HEK293 (cell line): ENCODE measurements at regions not wholly inside any gene's neighbourhood (a gene's known extent, or its start where the extent isn't known, plus 50 kb on each side); places are given as distances from the start of the nearest gene placed in this dataset.

Experiments used
- TF ChIP-seq, protein P1 (sequence below): fragments of 450-650 bp; formaldehyde crosslinking; IDR thresholded peaks from 2 replicates; pipeline ENCODE4 v1.5.1; 2016; ENCODE audit warnings: missing biosample characterization, missing genetic modification characterization
- TF ChIP-seq, protein P2 (sequence below): fragments of 450-650 bp; formaldehyde crosslinking; IDR thresholded peaks from 2 replicates; pipeline ENCODE4 v1.5.1; 2016; ENCODE audit warnings: missing biosample characterization, missing genetic modification characterization
- TF ChIP-seq, protein P3 (sequence below): fragments of 450-650 bp; formaldehyde crosslinking; IDR thresholded peaks from 2 replicates; pipeline ENCODE4; 2016; ENCODE audit warnings: missing biosample characterization, missing genetic modification characterization

DNA sequence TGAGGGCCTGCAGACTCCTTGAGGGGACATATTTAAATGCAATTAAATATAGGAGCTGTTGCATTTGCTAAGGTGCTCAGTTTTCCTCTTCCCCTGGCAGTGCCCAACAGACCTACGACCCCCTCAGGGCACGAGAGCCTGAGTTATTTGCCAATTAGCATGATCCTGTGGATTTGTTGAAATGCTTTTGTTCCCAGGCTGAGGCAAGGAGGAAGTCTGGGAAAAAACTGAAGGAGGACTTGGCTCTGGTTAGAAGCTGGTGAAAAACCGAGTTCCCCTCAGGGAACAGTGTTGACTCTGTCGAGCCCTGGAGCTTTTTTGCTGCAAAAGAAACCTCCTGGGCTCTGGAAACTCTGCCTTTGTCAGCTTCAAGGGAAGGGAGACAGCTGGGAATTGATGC, 103.6 kb upstream of the SHB start:
- TF ChIP-seq, protein P1, sequence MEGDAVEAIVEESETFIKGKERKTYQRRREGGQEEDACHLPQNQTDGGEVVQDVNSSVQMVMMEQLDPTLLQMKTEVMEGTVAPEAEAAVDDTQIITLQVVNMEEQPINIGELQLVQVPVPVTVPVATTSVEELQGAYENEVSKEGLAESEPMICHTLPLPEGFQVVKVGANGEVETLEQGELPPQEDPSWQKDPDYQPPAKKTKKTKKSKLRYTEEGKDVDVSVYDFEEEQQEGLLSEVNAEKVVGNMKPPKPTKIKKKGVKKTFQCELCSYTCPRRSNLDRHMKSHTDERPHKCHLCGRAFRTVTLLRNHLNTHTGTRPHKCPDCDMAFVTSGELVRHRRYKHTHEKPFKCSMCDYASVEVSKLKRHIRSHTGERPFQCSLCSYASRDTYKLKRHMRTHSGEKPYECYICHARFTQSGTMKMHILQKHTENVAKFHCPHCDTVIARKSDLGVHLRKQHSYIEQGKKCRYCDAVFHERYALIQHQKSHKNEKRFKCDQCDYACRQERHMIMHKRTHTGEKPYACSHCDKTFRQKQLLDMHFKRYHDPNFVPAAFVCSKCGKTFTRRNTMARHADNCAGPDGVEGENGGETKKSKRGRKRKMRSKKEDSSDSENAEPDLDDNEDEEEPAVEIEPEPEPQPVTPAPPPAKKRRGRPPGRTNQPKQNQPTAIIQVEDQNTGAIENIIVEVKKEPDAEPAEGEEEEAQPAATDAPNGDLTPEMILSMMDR (tag by site-specific recombination): no peak
- TF ChIP-seq, protein P2, sequence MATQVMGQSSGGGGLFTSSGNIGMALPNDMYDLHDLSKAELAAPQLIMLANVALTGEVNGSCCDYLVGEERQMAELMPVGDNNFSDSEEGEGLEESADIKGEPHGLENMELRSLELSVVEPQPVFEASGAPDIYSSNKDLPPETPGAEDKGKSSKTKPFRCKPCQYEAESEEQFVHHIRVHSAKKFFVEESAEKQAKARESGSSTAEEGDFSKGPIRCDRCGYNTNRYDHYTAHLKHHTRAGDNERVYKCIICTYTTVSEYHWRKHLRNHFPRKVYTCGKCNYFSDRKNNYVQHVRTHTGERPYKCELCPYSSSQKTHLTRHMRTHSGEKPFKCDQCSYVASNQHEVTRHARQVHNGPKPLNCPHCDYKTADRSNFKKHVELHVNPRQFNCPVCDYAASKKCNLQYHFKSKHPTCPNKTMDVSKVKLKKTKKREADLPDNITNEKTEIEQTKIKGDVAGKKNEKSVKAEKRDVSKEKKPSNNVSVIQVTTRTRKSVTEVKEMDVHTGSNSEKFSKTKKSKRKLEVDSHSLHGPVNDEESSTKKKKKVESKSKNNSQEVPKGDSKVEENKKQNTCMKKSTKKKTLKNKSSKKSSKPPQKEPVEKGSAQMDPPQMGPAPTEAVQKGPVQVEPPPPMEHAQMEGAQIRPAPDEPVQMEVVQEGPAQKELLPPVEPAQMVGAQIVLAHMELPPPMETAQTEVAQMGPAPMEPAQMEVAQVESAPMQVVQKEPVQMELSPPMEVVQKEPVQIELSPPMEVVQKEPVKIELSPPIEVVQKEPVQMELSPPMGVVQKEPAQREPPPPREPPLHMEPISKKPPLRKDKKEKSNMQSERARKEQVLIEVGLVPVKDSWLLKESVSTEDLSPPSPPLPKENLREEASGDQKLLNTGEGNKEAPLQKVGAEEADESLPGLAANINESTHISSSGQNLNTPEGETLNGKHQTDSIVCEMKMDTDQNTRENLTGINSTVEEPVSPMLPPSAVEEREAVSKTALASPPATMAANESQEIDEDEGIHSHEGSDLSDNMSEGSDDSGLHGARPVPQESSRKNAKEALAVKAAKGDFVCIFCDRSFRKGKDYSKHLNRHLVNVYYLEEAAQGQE (tag by site-specific recombination): no peak
- TF ChIP-seq, protein P3, sequence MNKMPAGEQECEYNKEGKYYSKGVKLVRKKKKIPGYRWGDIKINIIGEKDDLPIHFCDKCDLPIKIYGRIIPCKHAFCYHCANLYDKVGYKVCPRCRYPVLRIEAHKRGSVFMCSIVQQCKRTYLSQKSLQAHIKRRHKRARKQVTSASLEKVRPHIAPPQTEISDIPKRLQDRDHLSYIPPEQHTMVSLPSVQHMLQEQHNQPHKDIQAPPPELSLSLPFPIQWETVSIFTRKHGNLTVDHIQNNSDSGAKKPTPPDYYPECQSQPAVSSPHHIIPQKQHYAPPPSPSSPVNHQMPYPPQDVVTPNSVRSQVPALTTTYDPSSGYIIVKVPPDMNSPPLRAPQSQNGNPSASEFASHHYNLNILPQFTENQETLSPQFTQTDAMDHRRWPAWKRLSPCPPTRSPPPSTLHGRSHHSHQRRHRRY (tag by site-specific recombination): no peak
